Right lobe of liver (tissue), 6 donors: ENCODE measurements at regions not wholly inside any gene's neighbourhood (a gene's known extent, or its start where the extent isn't known, plus 50 kb on each side); places are given as distances from the start of the nearest gene placed in this dataset.

Experiments
- ATAC-seq, 4 donors: fragments of 200-7000 bp; cut with Tn5 transposase; one replicate each; pipeline ENCODE4 v1.9.1; 2020; ENCODE audit warnings: mild to moderate bottlenecking in 4 of 4, moderate library complexity in 4 of 4
- DNase-seq, 3 donors: peaks; one replicate each; pipeline ENCODE4 v3.0.0-alpha.2; 2020
- H3K27ac ChIP-seq, 3 donors: fragments of 200-600 bp; one replicate each; pipeline ENCODE4 v1.8.0; 2022
- H3K27me3 ChIP-seq, 2 donors: fragments of 200-600 bp; one replicate each; pipeline ENCODE4 v1.8.0; 2022
- H3K36me3 ChIP-seq, 4 donors: fragments of 200-600 bp; sonication (generic) in 1 of 4; one replicate each; pipeline versions ENCODE4 v1.5.1 to v1.8.0; 2017 to 2022; ENCODE audit warnings: control low read depth in 1 of 4
- H3K4me1 ChIP-seq, 4 donors: fragments of 200-600 bp; sonication (generic) in 1 of 4; one replicate each; pipeline versions ENCODE4 v1.5.1 to v1.8.0; 2017 to 2022; ENCODE audit warnings: control low read depth in 1 of 4
- H3K4me3 ChIP-seq, 3 donors: fragments of 200-600 bp; one replicate each; pipeline ENCODE4 v1.8.0; 2022
- H3K9me3 ChIP-seq, 4 donors: fragments of 200-600 bp; sonication (generic) in 1 of 4; one replicate each; pipeline versions ENCODE4 v1.5.1 to v1.8.0; 2017 to 2022; ENCODE audit warnings: control low read depth in 1 of 4
- POLR2A ChIP-seq: fragments of 450-650 bp; IDR thresholded peaks from one replicate; pipeline ENCODE4 v1.6.1; 2017; ENCODE audit warnings: antibody characterized with exemption, mild to moderate bottlenecking
- WGBS: methylation state at CpG from one replicate; pipeline ENCODE4 v1.1.6; 2018; ENCODE audit warnings: low coverage, low lambda C conversion rate; ENCODE audit not compliant: insufficient coverage; ENCODE audit errors: missing lambda C conversion rate; 5-methylcytosine and 5-hydroxymethylcytosine counted together
- intact Hi-C, 2 donors: fragments of 100-400 bp; cut with DNase I; formaldehyde crosslinking; loops; one replicate each; pipeline versions ENCODE4 v1.11.2 to v1.14.1; 2022
- TF ChIP-seq, protein P1 (sequence below), 4 donors: fragments of 200-600 bp in 3 of 4; fragments of 450-650 bp in 1 of 4; IDR thresholded peaks; one replicate each; pipeline versions ENCODE4 v1.5.1 to v1.8.0; 2016 to 2022; ENCODE audit warnings: antibody characterized with exemption in 4 of 4, mild to moderate bottlenecking in 2 of 4
- donor health status: DM: no; HTN: yes; CAD: no.
- donor health status: DM: no; HTN: no; CAD: no.
- donor health status: DM: no; HTN: no; CAD: no.
- donor health status: DM: no; HTN: yes; CAD: no.
- donor health status: DM: no; HTN: yes; CAD: no.

DNA sequence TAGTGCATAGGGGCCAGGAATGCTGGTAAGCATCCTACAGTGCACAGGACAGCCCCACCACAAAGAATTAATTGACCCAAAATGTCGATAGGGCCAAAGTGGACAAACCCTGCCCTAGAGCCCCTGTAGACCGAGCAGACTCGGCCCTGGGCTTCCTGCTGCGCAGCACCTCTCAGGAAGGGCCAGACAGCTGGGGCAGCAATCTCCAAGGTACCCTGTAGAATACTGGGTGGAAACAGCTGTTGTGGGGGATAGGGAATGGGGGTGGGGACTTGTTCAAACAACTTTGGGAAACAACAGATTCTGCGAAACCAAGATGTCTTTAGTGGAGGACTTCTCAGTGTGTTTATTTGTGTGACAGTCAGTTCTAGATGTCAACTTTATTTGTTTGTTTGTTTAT, 67.1 kb downstream of the MRPL46 start:
- no peak for DNase-seq
- no peaks in the 10 kb centered on the region for H3K36me3 ChIP-seq
- no peak overlapping the region for H3K27ac ChIP-seq
- no peak overlapping the region for H3K4me3 ChIP-seq
- no peaks in the 10 kb centered on the region for H3K4me1 ChIP-seq
- no peaks in the 10 kb centered on the region for H3K9me3 ChIP-seq
- H3K27me3 ChIP-seq = no peaks in the 10 kb centered on the region
- intact Hi-C loops = no loop called here
- TF ChIP-seq, protein P1, sequence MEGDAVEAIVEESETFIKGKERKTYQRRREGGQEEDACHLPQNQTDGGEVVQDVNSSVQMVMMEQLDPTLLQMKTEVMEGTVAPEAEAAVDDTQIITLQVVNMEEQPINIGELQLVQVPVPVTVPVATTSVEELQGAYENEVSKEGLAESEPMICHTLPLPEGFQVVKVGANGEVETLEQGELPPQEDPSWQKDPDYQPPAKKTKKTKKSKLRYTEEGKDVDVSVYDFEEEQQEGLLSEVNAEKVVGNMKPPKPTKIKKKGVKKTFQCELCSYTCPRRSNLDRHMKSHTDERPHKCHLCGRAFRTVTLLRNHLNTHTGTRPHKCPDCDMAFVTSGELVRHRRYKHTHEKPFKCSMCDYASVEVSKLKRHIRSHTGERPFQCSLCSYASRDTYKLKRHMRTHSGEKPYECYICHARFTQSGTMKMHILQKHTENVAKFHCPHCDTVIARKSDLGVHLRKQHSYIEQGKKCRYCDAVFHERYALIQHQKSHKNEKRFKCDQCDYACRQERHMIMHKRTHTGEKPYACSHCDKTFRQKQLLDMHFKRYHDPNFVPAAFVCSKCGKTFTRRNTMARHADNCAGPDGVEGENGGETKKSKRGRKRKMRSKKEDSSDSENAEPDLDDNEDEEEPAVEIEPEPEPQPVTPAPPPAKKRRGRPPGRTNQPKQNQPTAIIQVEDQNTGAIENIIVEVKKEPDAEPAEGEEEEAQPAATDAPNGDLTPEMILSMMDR (IDR thresholded peaks at IDR 0.05) = no peak
- no peak for TF ChIP-seq POLR2A
- WGBS = 66% methylated on average over 5 of the region's 5 CpGs
- ATAC-seq = no peak

DNA sequence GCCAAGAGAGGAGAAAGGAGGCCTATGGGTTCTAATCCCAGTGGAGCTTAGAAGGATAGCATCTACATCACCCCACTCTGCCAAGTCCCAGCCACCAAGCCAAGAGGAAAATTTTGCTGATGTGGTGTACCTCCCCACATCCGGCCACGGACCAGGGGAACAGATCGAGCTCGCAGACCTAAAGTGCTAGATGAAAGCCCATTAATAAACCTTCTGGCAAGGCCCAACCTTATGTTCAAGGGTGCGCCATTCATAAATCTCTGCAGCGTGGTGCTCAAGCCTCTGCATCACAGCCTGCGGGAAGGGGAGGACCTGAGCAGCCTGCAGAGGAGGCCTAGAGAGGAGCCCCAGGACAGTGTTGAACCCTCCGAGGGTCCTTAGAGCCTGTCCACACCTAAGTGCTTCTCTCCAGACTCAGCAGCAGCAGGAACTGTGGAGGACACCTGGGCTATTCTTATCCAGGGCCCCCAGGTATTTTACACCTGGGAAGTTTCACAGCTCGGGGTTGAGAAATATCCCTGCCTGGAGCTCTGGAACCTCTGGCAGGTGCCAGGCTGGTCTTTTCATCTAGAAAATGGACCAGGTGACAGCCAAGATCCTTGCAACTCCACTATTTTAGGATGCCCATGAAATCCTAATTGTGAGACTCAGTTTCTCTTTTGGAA, 68.0 kb downstream of the MRPL46 start:
- Histone ChIP-seq H3K4me3 (no peak overlapping the region), H3K9me3 (no peaks in the 10 kb centered on the region), H3K4me1 (no peaks in the 10 kb centered on the region), H3K27ac (no peak overlapping the region), H3K27me3 (no peaks in the 10 kb centered on the region), H3K36me3 (no peaks in the 10 kb centered on the region)
- WGBS = 51% methylated on average over 2 of the region's 9 CpGs
- no peak for ATAC-seq
- intact Hi-C loops = no loop called here
- no peak for TF ChIP-seq POLR2A
- TF ChIP-seq, protein P1 (IDR thresholded peaks at IDR 0.05) = no peak
- no peak for DNase-seq

DNA sequence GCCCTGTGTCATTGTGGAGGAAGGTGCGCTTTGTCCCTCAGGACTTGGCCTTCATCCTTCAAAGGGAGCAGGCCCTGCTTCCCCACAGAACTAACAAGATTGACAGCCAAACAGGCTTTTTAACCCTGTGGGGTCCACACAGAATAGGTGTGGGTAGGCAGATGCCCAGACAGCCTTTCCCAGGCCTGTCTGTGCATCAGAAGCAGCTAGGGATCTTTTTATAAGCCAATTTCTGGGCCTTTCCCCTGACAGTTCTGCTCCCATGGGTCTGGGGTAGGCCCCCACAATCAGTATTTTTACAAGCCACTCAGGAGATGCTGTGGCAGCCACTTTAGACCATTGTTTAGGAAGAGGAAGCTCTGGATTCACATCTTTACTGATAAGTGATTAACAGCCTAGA, 69.2 kb downstream of the MRPL46 start:
- no peak for TF ChIP-seq POLR2A
- TF ChIP-seq, protein P1 (IDR thresholded peaks at IDR 0.05) = no peak
- no peaks in the 10 kb centered on the region for H3K9me3 ChIP-seq
- DNase-seq (no peak), ATAC-seq (no peak)
- H3K27me3 ChIP-seq = no peaks in the 10 kb centered on the region
- H3K36me3 ChIP-seq = no peaks in the 10 kb centered on the region
- H3K27ac ChIP-seq = no peak overlapping the region
- WGBS = no CpG with 5 or more reads among the region's 1 CpG
- no peak overlapping the region for H3K4me3 ChIP-seq
- intact Hi-C loops = no loop called here
- H3K4me1 ChIP-seq = no peaks in the 10 kb centered on the region

DNA sequence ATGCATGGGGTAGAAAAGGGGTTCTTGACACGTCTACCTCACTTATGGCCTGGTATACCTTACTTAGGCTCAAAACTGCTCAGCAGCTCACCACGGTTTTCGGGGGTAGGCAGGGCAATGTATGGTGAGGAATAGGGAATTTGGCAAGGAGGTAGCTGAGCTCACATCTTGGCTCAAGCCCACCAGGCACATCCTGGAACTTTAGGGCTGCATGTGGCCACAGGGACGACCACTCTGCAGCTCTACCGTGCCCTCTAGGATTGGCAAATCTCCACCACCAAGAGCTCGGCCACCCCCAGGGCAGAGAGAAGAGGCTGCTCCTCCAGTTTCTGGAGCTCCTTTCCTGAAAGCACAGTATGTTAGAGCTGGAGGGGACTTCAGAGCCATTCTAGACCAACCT, 69.7 kb downstream of the MRPL46 start:
- Histone ChIP-seq H3K27me3 (no peaks in the 10 kb centered on the region), H3K9me3 (no peaks in the 10 kb centered on the region), H3K4me3 (no peak overlapping the region), H3K36me3 (no peaks in the 10 kb centered on the region), H3K4me1 (no peaks in the 10 kb centered on the region), H3K27ac (no peak overlapping the region)
- intact Hi-C loops = no loop called here
- 54% methylated on average over 2 of the region's 6 CpGs for WGBS
- ATAC-seq = no peak
- no peak for DNase-seq
- TF ChIP-seq POLR2A = no peak
- TF ChIP-seq, protein P1 (IDR thresholded peaks at IDR 0.05) = no peak
